ENCODE measurements at regions not wholly inside any gene's neighbourhood (a gene's known extent, or its start where the extent isn't known, plus 50 kb on each side); places are given as distances from the start of the nearest gene placed in this dataset.

DNA sequence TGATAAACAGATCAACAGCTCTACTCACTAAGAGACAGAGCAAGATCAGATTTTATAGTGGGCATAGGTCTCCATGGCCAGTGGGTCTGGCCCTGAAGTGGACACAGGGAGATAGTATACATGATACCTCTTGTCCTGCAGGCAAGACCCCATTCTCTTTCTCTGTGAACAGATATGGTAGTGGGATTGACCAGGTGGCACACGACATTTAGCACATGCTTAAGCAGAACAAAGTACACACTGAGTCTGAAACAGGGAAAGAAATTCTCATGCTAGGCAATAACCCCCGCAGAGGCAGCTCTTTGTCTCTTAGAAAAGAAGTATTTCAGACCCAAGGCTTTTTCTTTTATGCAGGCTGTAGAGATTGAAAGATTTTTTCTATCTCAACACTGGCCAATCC lies 1331.2 kb downstream of the FSCB start:
- Histone ChIP-seq H3K4me3 (ENCODE audit: low read depth, low read length) (no peak overlapping the region), H3K36me3 (ENCODE audit: control insufficient read depth, insufficient read depth, low read length) (no peaks in the 10 kb centered on the region), H3K27me3 (ENCODE audit: control insufficient read depth, insufficient read depth, low read length) (no peaks in the 10 kb centered on the region)
- no peak for FAIRE-seq
- DNase-seq (ENCODE audit: low read depth): no peak
- TF ChIP-seq, protein P1, sequence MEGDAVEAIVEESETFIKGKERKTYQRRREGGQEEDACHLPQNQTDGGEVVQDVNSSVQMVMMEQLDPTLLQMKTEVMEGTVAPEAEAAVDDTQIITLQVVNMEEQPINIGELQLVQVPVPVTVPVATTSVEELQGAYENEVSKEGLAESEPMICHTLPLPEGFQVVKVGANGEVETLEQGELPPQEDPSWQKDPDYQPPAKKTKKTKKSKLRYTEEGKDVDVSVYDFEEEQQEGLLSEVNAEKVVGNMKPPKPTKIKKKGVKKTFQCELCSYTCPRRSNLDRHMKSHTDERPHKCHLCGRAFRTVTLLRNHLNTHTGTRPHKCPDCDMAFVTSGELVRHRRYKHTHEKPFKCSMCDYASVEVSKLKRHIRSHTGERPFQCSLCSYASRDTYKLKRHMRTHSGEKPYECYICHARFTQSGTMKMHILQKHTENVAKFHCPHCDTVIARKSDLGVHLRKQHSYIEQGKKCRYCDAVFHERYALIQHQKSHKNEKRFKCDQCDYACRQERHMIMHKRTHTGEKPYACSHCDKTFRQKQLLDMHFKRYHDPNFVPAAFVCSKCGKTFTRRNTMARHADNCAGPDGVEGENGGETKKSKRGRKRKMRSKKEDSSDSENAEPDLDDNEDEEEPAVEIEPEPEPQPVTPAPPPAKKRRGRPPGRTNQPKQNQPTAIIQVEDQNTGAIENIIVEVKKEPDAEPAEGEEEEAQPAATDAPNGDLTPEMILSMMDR (IDR thresholded peaks at IDR 0.05; ENCODE audit: insufficient read depth, low read length, severe bottlenecking): no peak

GRCh38 chr14:43172899-43173548 lies 1334.1 kb downstream of the FSCB start:
- TF ChIP-seq, protein P1 (IDR thresholded peaks at IDR 0.05; ENCODE audit: insufficient read depth, low read length, severe bottlenecking): no peak
- Histone ChIP-seq H3K27me3 (ENCODE audit: control insufficient read depth, insufficient read depth, low read length) (no peaks in the 10 kb centered on the region), H3K4me3 (ENCODE audit: low read depth, low read length) (no peak overlapping the region), H3K36me3 (ENCODE audit: control insufficient read depth, insufficient read depth, low read length) (no peaks in the 10 kb centered on the region)
- DNase-seq (ENCODE audit: low read depth) (no peak), FAIRE-seq (no peak)

GRCh38 chr14:43169722-43170121 lies 1337.4 kb downstream of the FSCB start:
- Histone ChIP-seq H3K4me3 (ENCODE audit: low read depth, low read length) (no peak overlapping the region), H3K27me3 (ENCODE audit: control insufficient read depth, insufficient read depth, low read length) (no peaks in the 10 kb centered on the region), H3K36me3 (ENCODE audit: control insufficient read depth, insufficient read depth, low read length) (no peaks in the 10 kb centered on the region)
- TF ChIP-seq, protein P1 (IDR thresholded peaks at IDR 0.05; ENCODE audit: insufficient read depth, low read length, severe bottlenecking): no peak
- no peak for FAIRE-seq
- DNase-seq (ENCODE audit: low read depth): no peak

DNA sequence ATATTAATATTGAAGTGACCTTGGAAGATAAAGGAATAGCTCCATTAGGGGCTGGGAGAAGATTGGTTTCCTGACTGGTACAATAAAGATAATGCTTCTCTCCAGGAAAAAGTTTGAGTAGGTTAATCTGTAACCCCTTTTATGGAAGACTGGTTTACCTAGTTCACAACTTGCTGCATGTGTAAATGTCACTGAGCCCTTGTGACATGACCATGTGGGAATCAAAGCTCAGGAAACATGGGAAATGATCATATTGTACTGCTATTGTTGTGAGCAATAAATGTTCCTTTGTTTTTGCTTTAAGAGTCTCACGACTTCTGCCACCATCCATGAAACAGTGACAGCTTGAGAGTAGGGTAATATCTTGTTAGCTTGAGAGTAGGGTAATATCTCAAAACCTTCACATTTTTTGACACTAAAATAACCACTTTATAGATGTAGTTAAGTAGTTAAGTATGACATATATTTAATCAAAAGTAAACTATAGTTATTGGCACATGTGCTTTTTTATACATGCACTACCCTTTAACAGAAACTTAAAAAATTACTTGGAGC lies 1338.6 kb downstream of the FSCB start:
- DNase-seq (ENCODE audit: low read depth) (no peak), FAIRE-seq (no peak)
- no peaks in the 10 kb centered on the region for H3K36me3 ChIP-seq (ENCODE audit: control insufficient read depth, insufficient read depth, low read length)
- H3K4me3 ChIP-seq (ENCODE audit: low read depth, low read length): no peak overlapping the region
- TF ChIP-seq, protein P1 (IDR thresholded peaks at IDR 0.05; ENCODE audit: insufficient read depth, low read length, severe bottlenecking): no peak
- no peaks in the 10 kb centered on the region for H3K27me3 ChIP-seq (ENCODE audit: control insufficient read depth, insufficient read depth, low read length)

GRCh38 chr14:43166163-43166562 lies 1340.9 kb downstream of the FSCB start:
- FAIRE-seq (no peak), DNase-seq (ENCODE audit: low read depth) (no peak)
- TF ChIP-seq, protein P1 (IDR thresholded peaks at IDR 0.05; ENCODE audit: insufficient read depth, low read length, severe bottlenecking): no peak
- H3K27me3 ChIP-seq (ENCODE audit: control insufficient read depth, insufficient read depth, low read length): no peaks in the 10 kb centered on the region
- no peaks in the 10 kb centered on the region for H3K36me3 ChIP-seq (ENCODE audit: control insufficient read depth, insufficient read depth, low read length)
- no peak overlapping the region for H3K4me3 ChIP-seq (ENCODE audit: low read depth, low read length)

GRCh38 chr14:43165651-43166050 lies 1341.4 kb downstream of the FSCB start:
- Histone ChIP-seq H3K27me3 (ENCODE audit: control insufficient read depth, insufficient read depth, low read length) (no peaks in the 10 kb centered on the region), H3K36me3 (ENCODE audit: control insufficient read depth, insufficient read depth, low read length) (no peaks in the 10 kb centered on the region), H3K4me3 (ENCODE audit: low read depth, low read length) (no peak overlapping the region)
- DNase-seq (ENCODE audit: low read depth): no peak
- TF ChIP-seq, protein P1 (IDR thresholded peaks at IDR 0.05; ENCODE audit: insufficient read depth, low read length, severe bottlenecking): no peak
- FAIRE-seq: no peak
